ENCODE measurements at regions not wholly inside any gene's neighbourhood (a gene's known extent, or its start where the extent isn't known, plus 50 kb on each side); places are given as distances from the start of the nearest gene placed in this dataset.

GRCh38 chr21:28148400-28149064, 844.1 kb downstream of the LTN1 start:
- Histone ChIP-seq H4K20me1 (ENCODE audit: insufficient read depth, low read length, poor library complexity, severe bottlenecking) (no peaks in the 10 kb centered on the region), H3F3A (ENCODE audit: low read depth) (no peaks in the 10 kb centered on the region), H3K9me2 (replicated peaks; ENCODE audit: low read depth, low read length) (no peaks in the 10 kb centered on the region), H3K4me3 (ENCODE audit: low read length, poor library complexity, severe bottlenecking) (no peak overlapping the region), H3K9ac (ENCODE audit: low read depth, low read length, poor library complexity, severe bottlenecking) (no peak overlapping the region), H3K9me3 (ENCODE audit: insufficient read depth, low read depth, low read length) (no peaks in the 10 kb centered on the region), H3K4me2 (ENCODE audit: low read depth, low read length, poor library complexity, severe bottlenecking) (no peak overlapping the region), H3K4me1 (ENCODE audit: insufficient read depth, low read length, poor library complexity, severe bottlenecking) (no peaks in the 10 kb centered on the region), H3K27me3 (ENCODE audit: insufficient read depth, low read length, poor library complexity, severe bottlenecking) (no peaks in the 10 kb centered on the region), H3K36me3 (ENCODE audit: insufficient read depth, low read length) (no peaks in the 10 kb centered on the region), H3K79me2 (ENCODE audit: insufficient read depth, low read length) (no peaks in the 10 kb centered on the region), H2AFZ (ENCODE audit: low read length) (no peak overlapping the region)
- TF ChIP-seq EZH2phosphoT487 (IDR thresholded peaks at IDR 0.05; ENCODE audit: borderline replicate concordance) (no peak), CTCF (conservative IDR thresholded peaks at IDR 0.05; ENCODE audit: low read length) (no peak)

- H3K9ac ChIP-seq (ENCODE audit: low read depth, low read length, poor library complexity, severe bottlenecking), result no peak overlapping the region
- H3K9me3 ChIP-seq (ENCODE audit: insufficient read depth, low read depth, low read length), result no peaks in the 10 kb centered on the region
- TF ChIP-seq EZH2phosphoT487 (IDR thresholded peaks at IDR 0.05; ENCODE audit: borderline replicate concordance), result no peak
- TF ChIP-seq CTCF (conservative IDR thresholded peaks at IDR 0.05; ENCODE audit: low read length), result no peak
Measured at GRCh38 chr21:28144653-28145052, 848.0 kb downstream of the LTN1 start.

GRCh38 chr21:28144089-28144488, 848.6 kb downstream of the LTN1 start:
- Histone ChIP-seq H2AFZ (ENCODE audit: low read length) (no peak overlapping the region), H3F3A (ENCODE audit: low read depth) (no peaks in the 10 kb centered on the region), H3K4me1 (ENCODE audit: insufficient read depth, low read length, poor library complexity, severe bottlenecking) (no peaks in the 10 kb centered on the region), H3K4me2 (ENCODE audit: low read depth, low read length, poor library complexity, severe bottlenecking) (no peak overlapping the region), H3K27me3 (ENCODE audit: insufficient read depth, low read length, poor library complexity, severe bottlenecking) (no peaks in the 10 kb centered on the region), H3K9me3 (ENCODE audit: insufficient read depth, low read depth, low read length) (no peaks in the 10 kb centered on the region), H3K9me2 (replicated peaks; ENCODE audit: low read depth, low read length) (no peaks in the 10 kb centered on the region), H3K36me3 (ENCODE audit: insufficient read depth, low read length) (no peaks in the 10 kb centered on the region), H4K20me1 (ENCODE audit: insufficient read depth, low read length, poor library complexity, severe bottlenecking) (no peaks in the 10 kb centered on the region), H3K4me3 (ENCODE audit: low read length, poor library complexity, severe bottlenecking) (no peak overlapping the region), H3K79me2 (ENCODE audit: insufficient read depth, low read length) (no peaks in the 10 kb centered on the region), H3K9ac (ENCODE audit: low read depth, low read length, poor library complexity, severe bottlenecking) (no peak overlapping the region)
- TF ChIP-seq CTCF (conservative IDR thresholded peaks at IDR 0.05; ENCODE audit: low read length), result no peak
- TF ChIP-seq EZH2phosphoT487 (IDR thresholded peaks at IDR 0.05; ENCODE audit: borderline replicate concordance), result no peak

More at GRCh38 chr21:28144653-28145052, 848.0 kb downstream of the LTN1 start:
- no peak overlapping the region for H3K4me3 ChIP-seq (ENCODE audit: low read length, poor library complexity, severe bottlenecking)
- H3F3A ChIP-seq (ENCODE audit: low read depth), result no peaks in the 10 kb centered on the region
- no peaks in the 10 kb centered on the region for H3K79me2 ChIP-seq (ENCODE audit: insufficient read depth, low read length)
- H3K36me3 ChIP-seq (ENCODE audit: insufficient read depth, low read length), result no peaks in the 10 kb centered on the region
- H3K27me3 ChIP-seq (ENCODE audit: insufficient read depth, low read length, poor library complexity, severe bottlenecking), result no peaks in the 10 kb centered on the region
- no peak overlapping the region for H3K4me2 ChIP-seq (ENCODE audit: low read depth, low read length, poor library complexity, severe bottlenecking)
- H3K9me2 ChIP-seq (replicated peaks; ENCODE audit: low read depth, low read length), result no peaks in the 10 kb centered on the region
- H3K4me1 ChIP-seq (ENCODE audit: insufficient read depth, low read length, poor library complexity, severe bottlenecking), result no peaks in the 10 kb centered on the region
- H4K20me1 ChIP-seq (ENCODE audit: insufficient read depth, low read length, poor library complexity, severe bottlenecking), result no peaks in the 10 kb centered on the region
- no peak overlapping the region for H2AFZ ChIP-seq (ENCODE audit: low read length)

Data from Loucy (cell line).